HFF-Myc (cell line): ENCODE measurements at regions not wholly inside any gene's neighbourhood (a gene's known extent, or its start where the extent isn't known, plus 50 kb on each side); places are given as distances from the start of the nearest gene placed in this dataset.

Source experiments
- DNase-seq: peaks from one replicate; pipeline ENCODE4 v3.0.0-alpha.2; 2011; ENCODE audit warnings: low read depth; ENCODE audit errors: extremely low read depth
- H3K4me3 ChIP-seq: replicated peaks from 2 replicates; pipeline ENCODE4 v1.5.1; 2011; ENCODE audit warnings: low read depth, mild to moderate bottlenecking, control low read depth, low read length
- TF ChIP-seq, protein P1 (sequence below): IDR thresholded peaks from 2 replicates; pipeline ENCODE4 v1.5.1; 2012; ENCODE audit warnings: mild to moderate bottlenecking, low read depth, low read length, control low read depth; ENCODE audit errors: missing control alignments

- H3K4me3 ChIP-seq: no peak overlapping the region
- peak; percentile 32 for DNase-seq
- TF ChIP-seq, protein P1, sequence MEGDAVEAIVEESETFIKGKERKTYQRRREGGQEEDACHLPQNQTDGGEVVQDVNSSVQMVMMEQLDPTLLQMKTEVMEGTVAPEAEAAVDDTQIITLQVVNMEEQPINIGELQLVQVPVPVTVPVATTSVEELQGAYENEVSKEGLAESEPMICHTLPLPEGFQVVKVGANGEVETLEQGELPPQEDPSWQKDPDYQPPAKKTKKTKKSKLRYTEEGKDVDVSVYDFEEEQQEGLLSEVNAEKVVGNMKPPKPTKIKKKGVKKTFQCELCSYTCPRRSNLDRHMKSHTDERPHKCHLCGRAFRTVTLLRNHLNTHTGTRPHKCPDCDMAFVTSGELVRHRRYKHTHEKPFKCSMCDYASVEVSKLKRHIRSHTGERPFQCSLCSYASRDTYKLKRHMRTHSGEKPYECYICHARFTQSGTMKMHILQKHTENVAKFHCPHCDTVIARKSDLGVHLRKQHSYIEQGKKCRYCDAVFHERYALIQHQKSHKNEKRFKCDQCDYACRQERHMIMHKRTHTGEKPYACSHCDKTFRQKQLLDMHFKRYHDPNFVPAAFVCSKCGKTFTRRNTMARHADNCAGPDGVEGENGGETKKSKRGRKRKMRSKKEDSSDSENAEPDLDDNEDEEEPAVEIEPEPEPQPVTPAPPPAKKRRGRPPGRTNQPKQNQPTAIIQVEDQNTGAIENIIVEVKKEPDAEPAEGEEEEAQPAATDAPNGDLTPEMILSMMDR: peak; percentile 61
Observed at GRCh38 chr4:136864604-136865185, 667.6 kb downstream of the PCDH18 start.

GRCh38 chr4:136863756-136864155 lies 668.5 kb downstream of the PCDH18 start:
- TF ChIP-seq, protein P1: no peak
- H3K4me3 ChIP-seq: no peak overlapping the region
- DNase-seq: no peak

GRCh38 chr4:136862653-136863052 lies 669.6 kb downstream of the PCDH18 start:
- no peak for DNase-seq
- H3K4me3 ChIP-seq: no peak overlapping the region
- TF ChIP-seq, protein P1: no peak

GRCh38 chr4:136861091-136861490 lies 671.2 kb downstream of the PCDH18 start:
- TF ChIP-seq, protein P1: no peak
- H3K4me3 ChIP-seq: no peak overlapping the region
- no peak for DNase-seq

GRCh38 chr4:136858903-136859302 lies 673.4 kb downstream of the PCDH18 start:
- DNase-seq: no peak
- TF ChIP-seq, protein P1: no peak
- H3K4me3 ChIP-seq: no peak overlapping the region

- DNase-seq: no peak
- TF ChIP-seq, protein P1: no peak
Observed at GRCh38 chr4:136855886-136856285, 676.4 kb downstream of the PCDH18 start.

GRCh38 chr4:136850446-136850845 lies 681.8 kb downstream of the PCDH18 start:
- TF ChIP-seq, protein P1: no peak
- no peak for DNase-seq

More at GRCh38 chr4:136855886-136856285, 676.4 kb downstream of the PCDH18 start:
- no peak overlapping the region for H3K4me3 ChIP-seq

More at GRCh38 chr4:136850446-136850845, 681.8 kb downstream of the PCDH18 start:
- H3K4me3 ChIP-seq: no peak overlapping the region
